ENCODE measurements at regions not wholly inside any gene's neighbourhood (a gene's known extent, or its start where the extent isn't known, plus 50 kb on each side); places are given as distances from the start of the nearest gene placed in this dataset.

DNA sequence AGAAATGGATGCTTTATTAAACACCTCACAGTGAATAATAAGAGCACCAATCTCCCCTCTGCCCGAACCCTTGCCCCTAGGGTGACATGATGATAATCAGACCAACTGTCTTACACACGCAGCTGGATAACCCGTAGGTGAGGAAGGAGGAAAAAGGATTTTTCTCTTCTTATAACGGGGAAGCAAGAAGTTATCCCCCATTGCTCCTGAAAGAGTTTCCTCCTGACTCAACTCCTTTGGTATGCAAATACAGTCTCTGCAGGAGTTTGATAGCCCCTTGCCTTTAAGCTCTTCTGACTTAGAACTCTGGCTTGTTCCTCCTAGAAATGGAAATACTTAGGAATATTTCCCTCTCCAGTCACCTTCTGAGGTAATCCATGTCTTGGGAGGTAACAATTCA lies 455.8 kb downstream of the TMEM135 start:
- peaks cover 8% of the 10 kb centered on the region for H3K4me1 ChIP-seq (ENCODE audit: insufficient read depth, low read length)
- H3K27me3 ChIP-seq (ENCODE audit: insufficient read depth, low read length) = no peaks in the 10 kb centered on the region; the same call in 1 of the 2 replicates
- no peak overlapping the region for H3K9ac ChIP-seq (ENCODE audit: low read depth, low read length)
- peak overlapping the region; percentile 21; the same call in 1 of the 2 replicates for H3K4me3 ChIP-seq (ENCODE audit: low read length)
- H3K9me3 ChIP-seq (ENCODE audit: insufficient read depth, low read depth, low read length) = no peaks in the 10 kb centered on the region
- no peaks in the 10 kb centered on the region for H3K36me3 ChIP-seq (ENCODE audit: insufficient read depth, low read depth, low read length)
- H3K27ac ChIP-seq (ENCODE audit: low read length) = no peak overlapping the region

DNA sequence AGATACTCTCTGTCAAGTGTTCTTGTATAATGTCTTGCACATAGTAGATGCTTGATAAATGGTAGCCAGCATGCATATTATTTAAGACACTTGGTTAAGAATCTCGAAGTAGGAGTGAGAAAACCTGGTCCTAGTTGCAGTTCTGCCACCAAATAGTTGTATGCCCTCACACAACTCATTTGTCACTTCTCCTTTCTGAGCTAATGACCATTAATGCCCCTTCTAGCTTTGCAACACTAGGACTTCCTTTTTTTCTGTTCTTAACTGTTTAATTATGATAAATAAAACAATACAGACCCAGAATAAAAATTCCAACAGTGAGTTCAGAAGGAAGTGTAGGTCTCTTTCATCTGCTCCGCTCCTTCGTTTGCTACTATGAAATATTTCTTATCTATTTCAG lies 453.6 kb downstream of the TMEM135 start:
- no peaks in the 10 kb centered on the region; the same call in 1 of the 2 replicates for H3K27me3 ChIP-seq (ENCODE audit: insufficient read depth, low read length)
- H3K9me3 ChIP-seq (ENCODE audit: insufficient read depth, low read depth, low read length) = no peaks in the 10 kb centered on the region
- H3K9ac ChIP-seq (ENCODE audit: low read depth, low read length) = no peak overlapping the region
- H3K4me3 ChIP-seq (ENCODE audit: low read length) = no peak overlapping the region
- no peak overlapping the region for H3K27ac ChIP-seq (ENCODE audit: low read length)
- H3K4me1 ChIP-seq (ENCODE audit: insufficient read depth, low read length) = peaks cover 8% of the 10 kb centered on the region
- H3K36me3 ChIP-seq (ENCODE audit: insufficient read depth, low read depth, low read length) = no peaks in the 10 kb centered on the region

DNA sequence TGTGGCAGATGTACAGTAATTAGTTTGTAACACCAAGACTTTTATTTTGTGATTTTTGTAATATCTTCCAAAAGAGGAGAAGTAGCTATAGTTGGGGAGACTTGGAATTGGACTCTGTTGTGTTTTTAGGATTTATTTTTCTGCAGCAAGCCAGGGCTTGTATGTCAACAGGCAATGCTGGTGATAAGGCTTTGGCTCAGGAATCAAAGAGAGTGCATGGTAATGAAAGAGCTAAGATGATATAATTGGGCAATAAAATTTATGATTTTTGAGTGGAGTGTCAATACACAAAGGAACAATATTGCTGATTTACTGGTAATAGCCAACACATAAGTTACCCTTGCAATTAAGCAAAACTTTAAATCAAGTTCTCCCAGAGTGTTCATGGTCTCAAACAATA lies 452.9 kb downstream of the TMEM135 start:
- peaks cover 8% of the 10 kb centered on the region for H3K4me1 ChIP-seq (ENCODE audit: insufficient read depth, low read length)

DNA sequence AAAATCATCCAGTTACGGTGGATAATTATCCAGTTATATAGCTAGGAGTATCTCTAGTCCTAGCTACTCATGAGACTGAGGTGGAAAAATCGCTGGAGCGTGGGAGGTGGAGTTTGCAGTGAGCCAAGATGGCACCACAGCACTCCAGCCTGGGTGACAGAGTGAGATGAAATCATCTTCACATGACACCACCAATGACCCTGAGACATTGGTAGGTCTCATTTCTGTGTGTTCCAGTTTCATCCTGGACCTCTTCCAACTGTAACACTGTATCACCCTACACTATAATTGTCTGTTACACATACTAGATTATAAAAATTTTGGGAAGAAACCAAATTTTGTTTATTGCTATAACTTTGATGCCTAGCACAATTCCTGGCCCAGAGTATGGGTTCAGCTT lies 446.8 kb downstream of the TMEM135 start:
- H3K9ac ChIP-seq (ENCODE audit: low read depth, low read length) = no peak overlapping the region
- no peaks in the 10 kb centered on the region for H3K27me3 ChIP-seq (ENCODE audit: insufficient read depth, low read length)
- no peaks in the 10 kb centered on the region for H3K9me3 ChIP-seq (ENCODE audit: insufficient read depth, low read depth, low read length)
- no peaks in the 10 kb centered on the region for H3K4me1 ChIP-seq (ENCODE audit: insufficient read depth, low read length)
- no peak overlapping the region for H3K4me3 ChIP-seq (ENCODE audit: low read length)
- H3K36me3 ChIP-seq (ENCODE audit: insufficient read depth, low read depth, low read length) = no peaks in the 10 kb centered on the region
- no peak overlapping the region for H3K27ac ChIP-seq (ENCODE audit: low read length)

More for the DNA sequence above, 452.9 kb downstream of the TMEM135 start:
- Histone ChIP-seq H3K4me3 (ENCODE audit: low read length) (no peak overlapping the region), H3K9me3 (ENCODE audit: insufficient read depth, low read depth, low read length) (no peaks in the 10 kb centered on the region), H3K27ac (ENCODE audit: low read length) (no peak overlapping the region), H3K36me3 (ENCODE audit: insufficient read depth, low read depth, low read length) (no peaks in the 10 kb centered on the region), H3K27me3 (ENCODE audit: insufficient read depth, low read length) (no peaks in the 10 kb centered on the region; the same call in 1 of the 2 replicates), H3K9ac (ENCODE audit: low read depth, low read length) (no peak overlapping the region)

DNA sequence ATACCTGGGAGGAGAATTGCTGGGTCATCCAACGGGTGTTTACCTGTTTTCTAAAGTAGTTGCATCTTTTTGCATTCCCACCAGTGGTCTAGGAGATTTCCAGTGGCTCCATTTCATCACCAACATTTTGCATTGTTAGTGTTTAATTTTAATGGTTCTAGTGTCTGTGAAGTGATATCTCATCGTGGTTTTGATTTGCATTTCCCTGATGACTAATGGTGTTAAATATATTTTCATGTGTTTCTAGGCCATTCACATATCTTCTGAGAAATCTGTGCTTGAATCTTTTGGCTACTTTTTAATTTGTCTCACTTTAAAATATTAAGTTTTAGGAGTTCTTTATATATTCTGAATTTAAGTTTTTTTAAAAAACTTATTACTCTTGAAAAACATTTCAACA lies 439.6 kb downstream of the TMEM135 start:
- Histone ChIP-seq H3K4me1 (ENCODE audit: insufficient read depth, low read length) (no peaks in the 10 kb centered on the region), H3K9ac (ENCODE audit: low read depth, low read length) (no peak overlapping the region), H3K4me3 (ENCODE audit: low read length) (no peak overlapping the region), H3K27ac (ENCODE audit: low read length) (no peak overlapping the region), H3K9me3 (ENCODE audit: insufficient read depth, low read depth, low read length) (no peaks in the 10 kb centered on the region), H3K36me3 (ENCODE audit: insufficient read depth, low read depth, low read length) (no peaks in the 10 kb centered on the region), H3K27me3 (ENCODE audit: insufficient read depth, low read length) (no peaks in the 10 kb centered on the region)

DNA sequence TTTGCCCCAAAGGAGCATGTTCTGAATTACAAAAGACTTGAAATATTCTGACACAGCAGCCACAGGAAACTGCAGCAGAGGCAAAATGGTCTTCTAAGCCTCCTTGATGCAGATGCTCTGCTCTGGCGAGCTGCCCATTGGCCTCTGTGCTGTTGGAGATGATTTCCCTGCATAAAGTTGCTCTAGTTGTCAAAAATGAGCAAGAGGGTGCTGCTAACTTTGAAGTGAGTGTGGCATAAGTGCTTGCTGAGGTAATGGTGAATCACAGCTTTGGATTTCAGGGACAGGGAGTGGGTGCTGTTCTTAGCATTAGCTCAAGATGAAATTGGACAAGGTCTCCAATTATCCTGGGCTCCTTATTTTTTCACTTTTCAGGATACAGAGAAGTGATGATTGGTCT lies 435.4 kb downstream of the TMEM135 start:
- Histone ChIP-seq H3K27ac (ENCODE audit: low read length) (no peak overlapping the region), H3K27me3 (ENCODE audit: insufficient read depth, low read length) (no peaks in the 10 kb centered on the region), H3K36me3 (ENCODE audit: insufficient read depth, low read depth, low read length) (no peaks in the 10 kb centered on the region), H3K4me1 (ENCODE audit: insufficient read depth, low read length) (no peaks in the 10 kb centered on the region), H3K9me3 (ENCODE audit: insufficient read depth, low read depth, low read length) (no peaks in the 10 kb centered on the region), H3K4me3 (ENCODE audit: low read length) (no peak overlapping the region), H3K9ac (ENCODE audit: low read depth, low read length) (no peak overlapping the region)

DNA sequence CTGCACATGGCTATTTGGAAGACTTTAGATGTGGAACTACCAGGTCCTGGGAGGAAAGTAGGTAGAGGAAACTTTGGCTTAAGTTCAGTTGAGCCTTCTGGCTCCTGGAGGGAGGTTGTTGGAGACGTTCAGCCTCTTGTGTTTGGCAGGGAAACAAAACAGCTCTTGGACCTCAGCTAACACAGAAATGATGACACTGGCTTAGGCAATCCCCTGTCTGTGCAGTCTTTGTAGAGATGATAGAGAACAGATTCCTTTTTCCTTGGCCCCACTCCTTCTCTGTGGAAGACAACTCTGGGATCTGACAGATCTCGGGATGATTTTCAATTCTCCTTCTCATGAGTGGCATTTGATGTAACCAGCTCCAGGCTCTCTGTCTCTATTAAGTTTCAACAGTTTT lies 428.5 kb downstream of the TMEM135 start:
- Histone ChIP-seq H3K4me3 (ENCODE audit: low read length) (no peak overlapping the region), H3K27me3 (ENCODE audit: insufficient read depth, low read length) (no peaks in the 10 kb centered on the region), H3K4me1 (ENCODE audit: insufficient read depth, low read length) (no peaks in the 10 kb centered on the region), H3K36me3 (ENCODE audit: insufficient read depth, low read depth, low read length) (no peaks in the 10 kb centered on the region), H3K9ac (ENCODE audit: low read depth, low read length) (no peak overlapping the region), H3K27ac (ENCODE audit: low read length) (no peak overlapping the region), H3K9me3 (ENCODE audit: insufficient read depth, low read depth, low read length) (no peaks in the 10 kb centered on the region)

DNA sequence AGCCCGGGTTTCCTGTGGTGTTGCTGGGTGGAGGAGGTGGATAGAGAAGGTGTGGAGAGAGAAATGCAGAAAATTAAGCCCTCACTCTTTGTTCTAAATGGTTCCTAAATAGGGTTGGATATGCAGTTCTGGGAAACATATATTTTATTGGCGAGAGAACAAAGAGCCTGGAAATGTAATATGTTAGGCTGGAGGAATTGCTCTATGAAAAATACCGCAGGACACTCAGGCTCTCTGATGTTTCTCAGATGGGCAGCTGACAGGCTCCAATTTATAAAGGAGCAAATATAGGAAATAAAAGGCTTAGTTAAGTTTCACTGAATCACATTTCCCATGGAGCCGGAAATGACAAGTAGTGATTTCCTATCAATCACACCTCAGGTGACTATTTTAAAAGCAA lies 428.0 kb downstream of the TMEM135 start:
- no peaks in the 10 kb centered on the region for H3K27me3 ChIP-seq (ENCODE audit: insufficient read depth, low read length)
- H3K36me3 ChIP-seq (ENCODE audit: insufficient read depth, low read depth, low read length) = no peaks in the 10 kb centered on the region
- no peak overlapping the region for H3K27ac ChIP-seq (ENCODE audit: low read length)
- H3K9me3 ChIP-seq (ENCODE audit: insufficient read depth, low read depth, low read length) = no peaks in the 10 kb centered on the region
- H3K4me3 ChIP-seq (ENCODE audit: low read length) = no peak overlapping the region
- no peak overlapping the region for H3K9ac ChIP-seq (ENCODE audit: low read depth, low read length)
- no peaks in the 10 kb centered on the region for H3K4me1 ChIP-seq (ENCODE audit: insufficient read depth, low read length)

DNA sequence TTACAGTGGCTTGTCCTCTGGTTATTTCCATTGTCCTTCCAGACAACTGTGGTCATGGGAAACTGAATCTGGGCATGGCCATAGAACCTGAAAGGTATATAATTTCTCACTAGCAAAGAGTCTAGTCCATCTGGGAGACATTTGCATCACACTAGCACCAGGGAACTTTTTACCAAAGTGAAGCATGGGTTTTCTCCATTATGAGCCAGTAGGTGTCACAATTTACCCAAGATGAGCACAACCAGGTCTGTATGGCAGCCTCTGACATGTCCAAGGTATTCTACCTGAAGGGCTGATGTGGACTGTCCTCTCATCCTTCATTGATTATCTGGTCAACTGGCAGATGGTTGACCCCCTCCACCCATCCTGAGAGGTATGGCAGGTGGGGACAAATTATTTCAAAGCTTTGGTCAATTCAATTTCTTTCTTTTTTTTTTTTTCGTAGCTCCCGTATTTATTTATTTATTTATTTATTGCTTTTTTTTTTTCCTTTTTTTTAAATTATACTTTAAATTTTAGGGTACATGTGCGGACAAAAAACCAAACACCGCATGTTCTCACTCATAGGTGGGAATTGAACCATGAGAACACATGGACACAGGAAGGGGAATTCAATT lies 425.9 kb downstream of the TMEM135 start:
- Histone ChIP-seq H3K36me3 (ENCODE audit: insufficient read depth, low read depth, low read length) (no peaks in the 10 kb centered on the region), H3K4me3 (ENCODE audit: low read length) (no peak overlapping the region), H3K9ac (ENCODE audit: low read depth, low read length) (no peak overlapping the region), H3K27ac (ENCODE audit: low read length) (no peak overlapping the region), H3K27me3 (ENCODE audit: insufficient read depth, low read length) (no peaks in the 10 kb centered on the region), H3K9me3 (ENCODE audit: insufficient read depth, low read depth, low read length) (no peaks in the 10 kb centered on the region), H3K4me1 (ENCODE audit: insufficient read depth, low read length) (no peaks in the 10 kb centered on the region)

DNA sequence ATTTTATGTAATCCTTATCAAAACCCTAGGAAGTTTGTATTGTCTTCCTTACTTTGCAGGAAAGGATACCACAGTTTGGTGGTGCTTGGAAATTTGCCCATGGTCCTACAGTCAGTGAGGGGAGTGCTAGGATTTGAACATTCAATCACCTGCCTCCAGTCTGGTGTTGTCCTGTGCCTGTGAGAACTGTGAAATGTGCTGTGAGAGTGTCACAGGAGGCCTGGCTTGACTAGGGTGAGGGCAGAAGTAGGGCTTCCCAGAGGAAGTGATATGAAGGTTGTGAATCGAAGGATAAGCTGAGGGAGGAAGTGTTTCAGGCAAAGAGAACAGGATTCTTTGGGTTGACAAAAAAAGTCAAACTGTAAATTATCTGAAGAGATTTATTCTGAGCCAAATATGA lies 424.4 kb downstream of the TMEM135 start:
- no peak overlapping the region for H3K9ac ChIP-seq (ENCODE audit: low read depth, low read length)
- no peaks in the 10 kb centered on the region for H3K4me1 ChIP-seq (ENCODE audit: insufficient read depth, low read length)
- no peaks in the 10 kb centered on the region for H3K9me3 ChIP-seq (ENCODE audit: insufficient read depth, low read depth, low read length)
- no peak overlapping the region for H3K27ac ChIP-seq (ENCODE audit: low read length)
- H3K27me3 ChIP-seq (ENCODE audit: insufficient read depth, low read length) = no peaks in the 10 kb centered on the region
- H3K4me3 ChIP-seq (ENCODE audit: low read length) = no peak overlapping the region
- no peaks in the 10 kb centered on the region for H3K36me3 ChIP-seq (ENCODE audit: insufficient read depth, low read depth, low read length)

DNA sequence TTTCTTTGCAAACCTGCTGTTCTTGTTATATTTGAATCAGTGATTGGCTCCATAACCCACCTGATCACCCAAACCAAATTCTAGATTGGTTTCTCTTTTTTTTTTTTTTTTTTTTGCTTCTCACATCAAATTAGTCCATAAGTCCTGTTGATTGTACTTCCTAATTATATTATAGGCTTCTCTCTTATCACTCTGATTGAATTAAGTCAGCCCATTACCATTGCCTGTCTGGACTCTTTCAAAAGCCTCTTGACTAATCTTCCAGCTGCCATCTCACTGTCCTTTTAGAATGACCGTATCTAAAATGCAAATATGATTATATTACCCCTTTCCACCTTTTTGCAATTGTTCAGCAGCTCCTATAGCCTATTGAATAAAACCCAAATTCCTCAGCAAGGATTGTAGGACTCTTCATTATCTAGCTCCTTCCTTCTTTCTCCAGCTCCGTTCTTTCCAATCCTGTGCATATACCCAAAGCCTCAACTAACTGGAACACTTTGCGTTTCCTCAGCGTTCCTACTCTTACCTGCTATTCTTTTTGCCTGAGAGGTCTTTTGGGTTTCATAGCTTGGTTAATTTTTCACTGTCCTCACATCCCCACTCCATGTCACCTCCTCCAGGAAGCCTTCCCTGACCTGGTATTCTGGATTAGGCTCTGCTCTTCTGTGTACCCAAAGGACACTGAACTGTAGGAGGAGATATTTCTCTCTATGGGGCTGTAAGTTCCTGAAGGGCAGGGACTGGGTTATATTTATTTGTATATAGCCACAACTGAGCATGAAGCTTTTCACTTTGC lies 423.3 kb downstream of the TMEM135 start:
- no peaks in the 10 kb centered on the region for H3K27me3 ChIP-seq (ENCODE audit: insufficient read depth, low read length)
- H3K36me3 ChIP-seq (ENCODE audit: insufficient read depth, low read depth, low read length) = no peaks in the 10 kb centered on the region
- H3K9ac ChIP-seq (ENCODE audit: low read depth, low read length) = no peak overlapping the region
- no peaks in the 10 kb centered on the region for H3K4me1 ChIP-seq (ENCODE audit: insufficient read depth, low read length)
- H3K4me3 ChIP-seq (ENCODE audit: low read length) = no peak overlapping the region
- no peak overlapping the region for H3K27ac ChIP-seq (ENCODE audit: low read length)
- no peaks in the 10 kb centered on the region for H3K9me3 ChIP-seq (ENCODE audit: insufficient read depth, low read depth, low read length)

DNA sequence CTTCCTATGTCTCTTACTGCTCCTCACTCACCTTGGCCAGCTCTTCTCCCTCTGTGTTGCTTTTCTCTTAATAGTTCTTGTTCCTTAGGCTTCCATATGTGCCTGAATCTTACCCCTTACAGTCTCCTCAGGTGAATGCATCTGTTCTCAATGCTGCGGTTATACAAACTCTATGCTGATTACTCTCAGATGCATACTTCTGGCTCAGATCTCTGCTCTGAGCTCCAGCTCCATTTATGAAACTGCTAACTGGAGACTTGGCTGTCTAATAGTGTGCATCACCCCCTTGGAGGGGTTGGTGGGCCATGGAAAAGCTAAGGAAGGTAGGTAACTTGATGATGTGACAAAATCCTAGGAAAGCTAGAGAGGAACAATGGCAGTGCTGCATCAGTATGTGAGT lies 422.5 kb downstream of the TMEM135 start:
- no peaks in the 10 kb centered on the region for H3K4me1 ChIP-seq (ENCODE audit: insufficient read depth, low read length)
- no peaks in the 10 kb centered on the region for H3K36me3 ChIP-seq (ENCODE audit: insufficient read depth, low read depth, low read length)
- H3K27me3 ChIP-seq (ENCODE audit: insufficient read depth, low read length) = no peaks in the 10 kb centered on the region
- no peaks in the 10 kb centered on the region for H3K9me3 ChIP-seq (ENCODE audit: insufficient read depth, low read depth, low read length)
- no peak overlapping the region for H3K27ac ChIP-seq (ENCODE audit: low read length)
- H3K4me3 ChIP-seq (ENCODE audit: low read length) = no peak overlapping the region
- H3K9ac ChIP-seq (ENCODE audit: low read depth, low read length) = no peak overlapping the region
